Fibroblast of mammary gland (primary cell): ENCODE measurements at regions not wholly inside any gene's neighbourhood (a gene's known extent, or its start where the extent isn't known, plus 50 kb on each side); places are given as distances from the start of the nearest gene placed in this dataset.
A peak's percentile ranks its signal among the peaks of the same experiment; 100 is the strongest.
"Not testable (repeated sequence)": the region's sequence is repeated elsewhere in the genome, so short reads cannot be mapped to it uniquely, and the experiment has no call there.

Source experiments
- DNase-seq: peaks from one replicate; pipeline ENCODE4 v3.0.0-alpha.2; 2010; ENCODE audit warnings: low read depth
- H3K4me3 ChIP-seq: 2 replicates; pipeline ENCODE4 v1.5.1; 2011; ENCODE audit warnings: low read depth, mild to moderate bottlenecking, low read length, moderate library complexity; ENCODE audit not compliant: control insufficient read depth
- CTCF ChIP-seq: conservative IDR thresholded peaks from 2 replicates; pipeline ENCODE4 v1.5.1; 2011; ENCODE audit warnings: low read depth, low read length, inconsistent platforms; ENCODE audit not compliant: control insufficient read depth, insufficient read depth

GRCh38 chr12:59372956-59373355 lies 222.9 kb upstream of the SLC16A7 start:
- peak; percentile 53 for TF ChIP-seq CTCF
- no peak overlapping the region for H3K4me3 ChIP-seq
- DNase-seq, result peak; percentile 44

- TF ChIP-seq CTCF, result no peak
- no peak overlapping the region for H3K4me3 ChIP-seq
- peak; percentile 7 for DNase-seq
These were observed 224.9 kb upstream of the SLC16A7 start for GRCh38 chr12:59370933-59371332.

- DNase-seq, result no peak
- no peak overlapping the region for H3K4me3 ChIP-seq
- no peak for TF ChIP-seq CTCF
These were observed 230.7 kb upstream of the SLC16A7 start for GRCh38 chr12:59365133-59365532.

GRCh38 chr12:59357811-59358210 lies 238.0 kb upstream of the SLC16A7 start:
- no peak for TF ChIP-seq CTCF
- DNase-seq, result no peak

GRCh38 chr12:59346248-59346647 lies 249.6 kb upstream of the SLC16A7 start:
- DNase-seq, H3K4me3 ChIP-seq: not testable (repeated sequence)
- TF ChIP-seq CTCF, result peak; percentile 30

More at GRCh38 chr12:59357811-59358210, 238.0 kb upstream of the SLC16A7 start:
- no peak overlapping the region for H3K4me3 ChIP-seq

- no peak for TF ChIP-seq CTCF
- H3K4me3 ChIP-seq, result no peak overlapping the region
- DNase-seq, result no peak
These were observed 250.4 kb upstream of the SLC16A7 start for GRCh38 chr12:59345406-59345805.

- DNase-seq, result no peak
- TF ChIP-seq CTCF, result no peak
These were observed 251.6 kb upstream of the SLC16A7 start for GRCh38 chr12:59344224-59344623.

More at GRCh38 chr12:59344224-59344623, 251.6 kb upstream of the SLC16A7 start:
- H3K4me3 ChIP-seq, result no peak overlapping the region
